ENCODE measurements at regions not wholly inside any gene's neighbourhood (a gene's known extent, or its start where the extent isn't known, plus 50 kb on each side); places are given as distances from the start of the nearest gene placed in this dataset.

DNA sequence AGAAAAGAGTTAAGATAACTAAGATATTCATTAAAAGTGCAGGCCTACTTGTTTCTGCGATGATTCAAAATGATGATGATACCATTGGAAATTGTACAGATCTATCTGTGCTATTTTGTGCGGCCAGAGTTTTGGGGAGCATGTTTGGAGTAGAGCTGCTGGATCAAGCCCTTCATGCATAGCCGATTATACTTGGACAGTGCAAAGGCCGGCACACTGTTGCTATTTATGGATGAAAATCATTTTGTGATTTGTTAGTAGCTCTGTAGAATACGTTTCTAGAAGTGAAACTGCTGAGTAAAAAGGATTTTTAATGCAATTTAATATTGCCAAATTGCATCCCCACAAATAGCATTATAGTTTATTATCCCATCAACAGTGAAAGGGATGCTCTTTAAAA, 82.1 kb upstream of the NMUR2 start:
- TF ChIP-seq CENPT (CRISPR knock-in tag; IDR thresholded peaks at IDR 0.05; ENCODE audit: low read depth): no peak
- TF ChIP-seq, protein P1, sequence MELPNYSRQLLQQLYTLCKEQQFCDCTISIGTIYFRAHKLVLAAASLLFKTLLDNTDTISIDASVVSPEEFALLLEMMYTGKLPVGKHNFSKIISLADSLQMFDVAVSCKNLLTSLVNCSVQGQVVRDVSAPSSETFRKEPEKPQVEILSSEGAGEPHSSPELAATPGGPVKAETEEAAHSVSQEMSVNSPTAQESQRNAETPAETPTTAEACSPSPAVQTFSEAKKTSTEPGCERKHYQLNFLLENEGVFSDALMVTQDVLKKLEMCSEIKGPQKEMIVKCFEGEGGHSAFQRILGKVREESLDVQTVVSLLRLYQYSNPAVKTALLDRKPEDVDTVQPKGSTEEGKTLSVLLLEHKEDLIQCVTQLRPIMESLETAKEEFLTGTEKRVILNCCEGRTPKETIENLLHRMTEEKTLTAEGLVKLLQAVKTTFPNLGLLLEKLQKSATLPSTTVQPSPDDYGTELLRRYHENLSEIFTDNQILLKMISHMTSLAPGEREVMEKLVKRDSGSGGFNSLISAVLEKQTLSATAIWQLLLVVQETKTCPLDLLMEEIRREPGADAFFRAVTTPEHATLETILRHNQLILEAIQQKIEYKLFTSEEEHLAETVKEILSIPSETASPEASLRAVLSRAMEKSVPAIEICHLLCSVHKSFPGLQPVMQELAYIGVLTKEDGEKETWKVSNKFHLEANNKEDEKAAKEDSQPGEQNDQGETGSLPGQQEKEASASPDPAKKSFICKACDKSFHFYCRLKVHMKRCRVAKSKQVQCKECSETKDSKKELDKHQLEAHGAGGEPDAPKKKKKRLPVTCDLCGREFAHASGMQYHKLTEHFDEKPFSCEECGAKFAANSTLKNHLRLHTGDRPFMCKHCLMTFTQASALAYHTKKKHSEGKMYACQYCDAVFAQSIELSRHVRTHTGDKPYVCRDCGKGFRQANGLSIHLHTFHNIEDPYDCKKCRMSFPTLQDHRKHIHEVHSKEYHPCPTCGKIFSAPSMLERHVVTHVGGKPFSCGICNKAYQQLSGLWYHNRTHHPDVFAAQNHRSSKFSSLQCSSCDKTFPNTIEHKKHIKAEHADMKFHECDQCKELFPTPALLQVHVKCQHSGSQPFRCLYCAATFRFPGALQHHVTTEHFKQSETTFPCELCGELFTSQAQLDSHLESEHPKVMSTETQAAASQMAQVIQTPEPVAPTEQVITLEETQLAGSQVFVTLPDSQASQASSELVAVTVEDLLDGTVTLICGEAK (IDR thresholded peaks at IDR 0.05): no peak
- TF ChIP-seq, protein P1 (CRISPR knock-in tag; IDR thresholded peaks at IDR 0.05): no peak
- no peak for TF ChIP-seq SIN3A (IDR thresholded peaks at IDR 0.05; ENCODE audit: borderline replicate concordance, low read depth, low read length)
